ENCODE measurements at regions not wholly inside any gene's neighbourhood (a gene's known extent, or its start where the extent isn't known, plus 50 kb on each side); places are given as distances from the start of the nearest gene placed in this dataset.

- no peak overlapping the region for H3K4me3 ChIP-seq (ENCODE audit: insufficient read depth, low read depth, low read length)
- TF ChIP-seq RAD21 (IDR thresholded peaks at IDR 0.05; ENCODE audit: low read length) (peak; percentile 23; the same call in 1 of the 2 replicates), SMC3 (IDR thresholded peaks at IDR 0.05; ENCODE audit: low read depth, low read length) (peak; percentile 17; the same call in 1 of the 2 replicates), FOS (IDR thresholded peaks at IDR 0.05; ENCODE audit: low read depth, low read length) (no peak), POLR2A (IDR thresholded peaks at IDR 0.05; ENCODE audit: low read depth, low read length) (no peak), NFE2L2 (IDR thresholded peaks at IDR 0.05; ENCODE audit: low read depth, low read length) (no peak), RCOR1 (IDR thresholded peaks at IDR 0.05; ENCODE audit: insufficient replicate concordance, low read length) (peak; percentile 65), CEBPB (IDR thresholded peaks at IDR 0.05; ENCODE audit: low read depth, low read length) (0 out of 2 replicates have a peak, but pooled peaks have one; percentile 13), ELK1 (IDR thresholded peaks at IDR 0.05; ENCODE audit: borderline replicate concordance, low read depth, low read length) (no peak), MAFK (IDR thresholded peaks at IDR 0.05; ENCODE audit: low read depth, low read length) (no peak), CHD1 (IDR thresholded peaks at IDR 0.05; ENCODE audit: low read depth, low read length) (no peak), RFX5 (IDR thresholded peaks at IDR 0.05; ENCODE audit: low read depth, low read length) (no peak)
- TF ChIP-seq, protein P1, sequence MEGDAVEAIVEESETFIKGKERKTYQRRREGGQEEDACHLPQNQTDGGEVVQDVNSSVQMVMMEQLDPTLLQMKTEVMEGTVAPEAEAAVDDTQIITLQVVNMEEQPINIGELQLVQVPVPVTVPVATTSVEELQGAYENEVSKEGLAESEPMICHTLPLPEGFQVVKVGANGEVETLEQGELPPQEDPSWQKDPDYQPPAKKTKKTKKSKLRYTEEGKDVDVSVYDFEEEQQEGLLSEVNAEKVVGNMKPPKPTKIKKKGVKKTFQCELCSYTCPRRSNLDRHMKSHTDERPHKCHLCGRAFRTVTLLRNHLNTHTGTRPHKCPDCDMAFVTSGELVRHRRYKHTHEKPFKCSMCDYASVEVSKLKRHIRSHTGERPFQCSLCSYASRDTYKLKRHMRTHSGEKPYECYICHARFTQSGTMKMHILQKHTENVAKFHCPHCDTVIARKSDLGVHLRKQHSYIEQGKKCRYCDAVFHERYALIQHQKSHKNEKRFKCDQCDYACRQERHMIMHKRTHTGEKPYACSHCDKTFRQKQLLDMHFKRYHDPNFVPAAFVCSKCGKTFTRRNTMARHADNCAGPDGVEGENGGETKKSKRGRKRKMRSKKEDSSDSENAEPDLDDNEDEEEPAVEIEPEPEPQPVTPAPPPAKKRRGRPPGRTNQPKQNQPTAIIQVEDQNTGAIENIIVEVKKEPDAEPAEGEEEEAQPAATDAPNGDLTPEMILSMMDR (conservative IDR thresholded peaks at IDR 0.05; ENCODE audit: low read depth, low read length) = no peak
- TF ChIP-seq, protein P2, sequence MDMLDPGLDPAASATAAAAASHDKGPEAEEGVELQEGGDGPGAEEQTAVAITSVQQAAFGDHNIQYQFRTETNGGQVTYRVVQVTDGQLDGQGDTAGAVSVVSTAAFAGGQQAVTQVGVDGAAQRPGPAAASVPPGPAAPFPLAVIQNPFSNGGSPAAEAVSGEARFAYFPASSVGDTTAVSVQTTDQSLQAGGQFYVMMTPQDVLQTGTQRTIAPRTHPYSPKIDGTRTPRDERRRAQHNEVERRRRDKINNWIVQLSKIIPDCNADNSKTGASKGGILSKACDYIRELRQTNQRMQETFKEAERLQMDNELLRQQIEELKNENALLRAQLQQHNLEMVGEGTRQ (IDR thresholded peaks at IDR 0.05; ENCODE audit: low read depth, low read length) = no peak
- H2BK15ac ChIP-seq (ENCODE audit: low read depth, low read length) = peak overlapping the region; percentile 98; the same call in 2 of the 3 replicates
- no peaks in the 10 kb centered on the region for H4K20me1 ChIP-seq (ENCODE audit: insufficient read depth, low read length)
- H3K4me2 ChIP-seq (ENCODE audit: low read depth, low read length) = peak overlapping the region; percentile 21; the same call in 1 of the 2 replicates
- H3K27ac ChIP-seq (ENCODE audit: insufficient read depth, low read length) = peak overlapping the region; percentile 86
- peaks cover 7% of the 10 kb centered on the region for H3K4me1 ChIP-seq (ENCODE audit: control insufficient read depth, insufficient read depth, low read length)
- no TSS peak for BruUV-seq (replicated peaks)
- WGBS, 2 experiments (ENCODE audit: extremely low coverage in 2 of 2, insufficient read length in 1 of 2) = 17% methylated on average over 1 of the region's 4 CpGs; no CpG with 5 or more reads in 1 of the 2 experiments
- peak overlapping the region; percentile 92 for H3K14ac ChIP-seq (replicated peaks; ENCODE audit: low read depth, low read length)
- peak overlapping the region; percentile 63 for H2AFZ ChIP-seq (replicated peaks; ENCODE audit: low read length, poor library complexity)
- peak overlapping the region; percentile 96 for H3K4ac ChIP-seq (ENCODE audit: low read depth, low read length)
- peak overlapping the region; percentile 98 for H4K5ac ChIP-seq (ENCODE audit: low read depth, low read length)
- H3K23ac ChIP-seq (ENCODE audit: low read depth, low read length) = peak overlapping the region; percentile 93
- H3K9me3 ChIP-seq (ENCODE audit: control insufficient read depth, insufficient read depth, low read length) = no peaks in the 10 kb centered on the region
- no peaks in the 10 kb centered on the region for H3K27me3 ChIP-seq (ENCODE audit: control insufficient read depth, insufficient read depth, low read length)
- ChIA-PET POLR2A (ENCODE audit: unreplicated experiment) (interaction anchor here (0.6 to 1.1 kb wide), 5 partner anchors 8 to 626 kb away, joined by 3 to 14 read pairs (median 5); no protein-coding TSS in a partner anchor), CTCF (interaction anchor here (0.6 to 7.6 kb wide), 5 partner anchors 9 to 254 kb away, joined by 3 to 121 read pairs (median 4); no protein-coding TSS in a partner anchor)
- H2AK9ac ChIP-seq (replicated peaks; ENCODE audit: low read depth, low read length, poor library complexity) = peak overlapping the region; percentile 93
- peak overlapping the region; percentile 97 for H2BK5ac ChIP-seq (ENCODE audit: low read depth, low read length, poor library complexity, severe bottlenecking)
- peaks cover 7% of the 10 kb centered on the region for H3K9me1 ChIP-seq (ENCODE audit: insufficient read depth, low read length)
- in situ Hi-C loops (cut with MboI; ENCODE audit: low sequenced_read_pairs) (no loop called here), dilution Hi-C loops (cut with HindIII; ENCODE audit: low sequenced_read_pairs, unreplicated experiment) (no loop called here), intact Hi-C loops (cut with micrococcal nuclease) (loop anchor here (1.0 to 10.0 kb wide), 2 partner anchors 279 to 625 kb away; partner anchors contain the start of gene SMC5)
- H4K8ac ChIP-seq (ENCODE audit: low read depth in 2 of 2, low read length in 2 of 2) = peak overlapping the region; percentile 93 to 98
- peak overlapping the region; percentile 92 for H3K56ac ChIP-seq (ENCODE audit: extremely low read depth, insufficient read depth, low read length)
- peak overlapping the region; percentile 99 for H2BK20ac ChIP-seq (ENCODE audit: low read depth, low read length)
- H3K18ac ChIP-seq (ENCODE audit: low read depth, low read length) = peak overlapping the region; percentile 97
- no peaks in the 10 kb centered on the region for H3K36me3 ChIP-seq (ENCODE audit: control insufficient read depth, insufficient read depth, low read length)
- H2AK5ac ChIP-seq (ENCODE audit: low read depth, low read length) = peak overlapping the region; percentile 99
- H3K79me1 ChIP-seq (ENCODE audit: low read depth in 1 of 2, low read length in 2 of 2) = no peaks in the 10 kb centered on the region
- peak overlapping the region; percentile 99 for H2BK120ac ChIP-seq (ENCODE audit: low read depth, low read length)
- ATAC-seq (ENCODE audit: low read depth) = peak; percentile 82
- H3K9ac ChIP-seq (ENCODE audit: low read depth, low read length) = no peak overlapping the region
- peak overlapping the region; percentile 97 for H4K91ac ChIP-seq (ENCODE audit: insufficient read depth, low read depth, low read length)
- peak; percentile 97 for DNase-seq
These were observed 67.5 kb upstream of the MAMDC2 start for GRCh38 chr9:69976152-69976551.
